ENCODE measurements at regions not wholly inside any gene's neighbourhood (a gene's known extent, or its start where the extent isn't known, plus 50 kb on each side); places are given as distances from the start of the nearest gene placed in this dataset.

- Histone ChIP-seq H3K4me1 (ENCODE audit: control insufficient read depth, insufficient read depth, low read length) (peaks cover 4% of the 10 kb centered on the region), H3K9ac (ENCODE audit: low read length) (no peak overlapping the region), H3K36me3 (ENCODE audit: control insufficient read depth, insufficient read depth, low read length, severe bottlenecking) (no peaks in the 10 kb centered on the region), H3K4me3 (ENCODE audit: low read length) (no peak overlapping the region), H3K27me3 (replicated peaks; ENCODE audit: control insufficient read depth, insufficient read depth, low read length) (no peaks in the 10 kb centered on the region), H3K9me3 (ENCODE audit: control insufficient read depth, low read length) (no peaks in the 10 kb centered on the region)
- DNase-seq (ENCODE audit: low read depth), result no peak
These were observed 1674.7 kb upstream of the SEL1L start for GRCh38 chr14:83208341-83208740.

GRCh38 chr14:83217492-83217891, 1683.8 kb upstream of the SEL1L start:
- Histone ChIP-seq H3K36me3 (ENCODE audit: control insufficient read depth, insufficient read depth, low read length, severe bottlenecking) (no peaks in the 10 kb centered on the region), H3K9ac (ENCODE audit: low read length) (no peak overlapping the region), H3K9me3 (ENCODE audit: control insufficient read depth, low read length) (no peaks in the 10 kb centered on the region), H3K4me1 (ENCODE audit: control insufficient read depth, insufficient read depth, low read length) (peaks cover 14% of the 10 kb centered on the region), H3K27me3 (replicated peaks; ENCODE audit: control insufficient read depth, insufficient read depth, low read length) (no peaks in the 10 kb centered on the region), H3K4me3 (ENCODE audit: low read length) (no peak overlapping the region)
- peak; percentile 95 for DNase-seq (ENCODE audit: low read depth)

DNA sequence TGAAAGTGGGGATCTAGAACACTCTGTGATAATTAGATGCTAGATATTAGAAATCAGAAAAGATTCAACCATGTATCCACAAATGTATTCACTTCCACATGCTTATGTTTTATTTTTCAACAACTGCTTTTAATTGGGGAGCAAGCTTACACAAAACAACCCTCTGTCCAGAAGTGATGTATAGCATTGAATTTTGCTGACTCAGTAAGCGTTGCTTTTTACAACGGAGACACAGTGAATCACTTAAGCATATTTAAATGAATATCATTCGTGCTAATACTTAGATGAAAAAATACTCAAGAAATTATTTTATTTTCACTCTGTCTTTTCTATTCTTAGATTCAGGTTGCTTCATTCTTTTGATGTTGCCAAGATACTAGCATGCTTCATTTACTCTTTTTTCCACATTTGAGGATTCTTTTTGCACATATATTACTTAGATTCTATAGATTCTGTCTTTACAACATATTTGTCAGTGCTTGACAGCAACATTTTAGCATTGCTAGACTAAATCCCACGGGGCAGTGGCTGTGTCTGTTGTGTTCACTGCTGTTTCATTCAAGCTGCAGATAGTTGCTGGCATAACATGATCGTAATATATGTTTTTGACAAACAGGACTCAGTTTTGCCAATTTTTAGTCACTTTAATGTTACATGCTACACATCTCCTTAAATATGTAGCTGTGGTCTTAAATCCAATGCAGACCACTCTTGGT, 1714.4 kb upstream of the SEL1L start:
- DNase-seq (ENCODE audit: low read depth), result no peak
- H3K36me3 ChIP-seq (ENCODE audit: control insufficient read depth, insufficient read depth, low read length, severe bottlenecking), result no peaks in the 10 kb centered on the region
- no peaks in the 10 kb centered on the region for H3K4me1 ChIP-seq (ENCODE audit: control insufficient read depth, insufficient read depth, low read length)
- no peak overlapping the region for H3K4me3 ChIP-seq (ENCODE audit: low read length)
- no peaks in the 10 kb centered on the region for H3K27me3 ChIP-seq (replicated peaks; ENCODE audit: control insufficient read depth, insufficient read depth, low read length)
- H3K9ac ChIP-seq (ENCODE audit: low read length), result no peak overlapping the region
- peaks cover 6% of the 10 kb centered on the region for H3K9me3 ChIP-seq (ENCODE audit: control insufficient read depth, low read length)

- no peaks in the 10 kb centered on the region for H3K27me3 ChIP-seq (replicated peaks; ENCODE audit: control insufficient read depth, insufficient read depth, low read length)
- no peak for DNase-seq (ENCODE audit: low read depth)
- peaks cover 9% of the 10 kb centered on the region for H3K4me1 ChIP-seq (ENCODE audit: control insufficient read depth, insufficient read depth, low read length)
- no peak overlapping the region for H3K4me3 ChIP-seq (ENCODE audit: low read length)
- H3K9ac ChIP-seq (ENCODE audit: low read length), result no peak overlapping the region
- H3K36me3 ChIP-seq (ENCODE audit: control insufficient read depth, insufficient read depth, low read length, severe bottlenecking), result no peaks in the 10 kb centered on the region
- H3K9me3 ChIP-seq (ENCODE audit: control insufficient read depth, low read length), result no peaks in the 10 kb centered on the region
These were observed 1717.7 kb upstream of the SEL1L start for GRCh38 chr14:83251402-83251801.

DNA sequence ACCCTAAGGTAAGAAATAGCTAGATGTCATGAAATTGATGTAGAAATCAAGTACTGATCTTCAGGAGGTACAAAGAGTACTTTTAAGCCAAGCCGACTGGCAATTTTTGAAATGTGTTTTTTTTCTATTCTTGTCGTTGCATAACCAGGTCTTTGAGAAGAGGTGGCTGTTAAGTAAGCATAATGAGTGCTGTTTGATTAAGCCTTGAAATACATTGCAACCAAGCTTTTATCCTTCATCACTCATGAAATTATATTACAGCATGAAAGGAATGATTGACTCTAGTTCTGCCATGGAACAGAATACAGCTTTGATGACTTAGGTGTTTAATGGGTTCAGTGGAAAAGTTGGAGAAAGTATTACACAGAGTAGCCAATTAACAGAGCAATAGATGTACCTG, 1720.2 kb upstream of the SEL1L start:
- Histone ChIP-seq H3K4me3 (ENCODE audit: low read length) (no peak overlapping the region), H3K27me3 (replicated peaks; ENCODE audit: control insufficient read depth, insufficient read depth, low read length) (no peaks in the 10 kb centered on the region), H3K4me1 (ENCODE audit: control insufficient read depth, insufficient read depth, low read length) (peaks cover 9% of the 10 kb centered on the region), H3K36me3 (ENCODE audit: control insufficient read depth, insufficient read depth, low read length, severe bottlenecking) (no peaks in the 10 kb centered on the region), H3K9me3 (ENCODE audit: control insufficient read depth, low read length) (no peaks in the 10 kb centered on the region), H3K9ac (ENCODE audit: low read length) (no peak overlapping the region)
- DNase-seq (ENCODE audit: low read depth), result no peak

DNA sequence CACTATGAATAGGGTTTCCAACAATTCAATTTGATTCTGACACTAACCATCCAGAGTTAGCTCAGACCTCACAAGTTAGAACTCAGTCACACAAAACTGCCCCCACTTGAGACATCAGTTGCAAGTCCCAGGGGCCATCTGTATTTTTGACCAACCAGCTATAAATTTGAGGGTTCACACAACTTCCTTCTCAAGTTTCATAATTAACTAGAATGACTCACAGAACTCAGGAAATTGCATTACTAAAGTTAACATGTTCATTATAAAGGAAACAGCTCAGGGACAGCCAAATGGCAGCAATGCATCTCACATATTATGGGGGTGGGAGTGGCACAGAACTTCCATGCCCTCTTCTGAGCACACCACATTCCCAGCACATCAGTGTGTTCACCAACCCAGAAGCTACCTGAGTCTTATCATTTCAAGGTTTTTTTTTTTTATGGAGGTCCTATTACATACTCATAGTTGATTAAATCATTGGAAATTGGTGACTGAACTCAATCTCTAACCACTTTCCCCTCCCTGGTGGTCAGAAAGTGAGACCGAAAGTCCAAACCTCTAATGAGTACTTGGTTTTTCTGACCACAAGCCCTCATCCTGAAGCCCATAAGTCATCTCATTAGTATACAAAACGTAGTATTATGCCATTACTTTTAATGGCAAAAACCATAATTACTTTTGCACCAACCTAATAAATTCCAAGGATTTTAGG, 1721.5 kb upstream of the SEL1L start:
- Histone ChIP-seq H3K4me3 (ENCODE audit: low read length) (no peak overlapping the region), H3K4me1 (ENCODE audit: control insufficient read depth, insufficient read depth, low read length) (peaks cover 9% of the 10 kb centered on the region), H3K36me3 (ENCODE audit: control insufficient read depth, insufficient read depth, low read length, severe bottlenecking) (no peaks in the 10 kb centered on the region), H3K9me3 (ENCODE audit: control insufficient read depth, low read length) (no peaks in the 10 kb centered on the region), H3K9ac (ENCODE audit: low read length) (no peak overlapping the region), H3K27me3 (replicated peaks; ENCODE audit: control insufficient read depth, insufficient read depth, low read length) (no peaks in the 10 kb centered on the region)
- DNase-seq (ENCODE audit: low read depth), result no peak

DNA sequence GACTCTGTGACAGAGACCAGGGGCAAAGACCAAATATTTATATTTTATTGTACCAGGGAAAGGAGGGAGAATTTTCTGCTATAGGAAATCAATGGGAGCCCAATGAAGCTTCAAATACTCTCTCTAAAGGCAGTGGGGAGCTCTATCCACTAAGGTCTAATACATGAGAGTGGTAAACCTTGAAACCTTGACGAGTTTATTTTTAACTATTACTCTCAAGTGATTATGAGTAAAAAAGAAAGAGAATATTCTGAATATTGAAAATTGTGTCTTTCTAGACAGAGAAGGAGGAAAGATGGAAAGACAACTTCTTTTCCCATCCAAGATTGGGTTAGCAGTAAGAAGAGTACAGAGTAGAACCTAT, 1722.1 kb upstream of the SEL1L start:
- Histone ChIP-seq H3K4me1 (ENCODE audit: control insufficient read depth, insufficient read depth, low read length) (peaks cover 9% of the 10 kb centered on the region), H3K27me3 (replicated peaks; ENCODE audit: control insufficient read depth, insufficient read depth, low read length) (no peaks in the 10 kb centered on the region), H3K36me3 (ENCODE audit: control insufficient read depth, insufficient read depth, low read length, severe bottlenecking) (no peaks in the 10 kb centered on the region), H3K4me3 (ENCODE audit: low read length) (no peak overlapping the region), H3K9ac (ENCODE audit: low read length) (no peak overlapping the region), H3K9me3 (ENCODE audit: control insufficient read depth, low read length) (no peaks in the 10 kb centered on the region)
- no peak for DNase-seq (ENCODE audit: low read depth)

- Histone ChIP-seq H3K36me3 (ENCODE audit: control insufficient read depth, insufficient read depth, low read length, severe bottlenecking) (no peaks in the 10 kb centered on the region), H3K4me3 (ENCODE audit: low read length) (no peak overlapping the region), H3K9me3 (ENCODE audit: control insufficient read depth, low read length) (no peaks in the 10 kb centered on the region), H3K27me3 (replicated peaks; ENCODE audit: control insufficient read depth, insufficient read depth, low read length) (no peaks in the 10 kb centered on the region), H3K4me1 (ENCODE audit: control insufficient read depth, insufficient read depth, low read length) (peaks cover 9% of the 10 kb centered on the region), H3K9ac (ENCODE audit: low read length) (no peak overlapping the region)
- DNase-seq (ENCODE audit: low read depth), result no peak
These were observed 1724.1 kb upstream of the SEL1L start for GRCh38 chr14:83257466-83258439.

- H3K9me3 ChIP-seq (ENCODE audit: control insufficient read depth, low read length), result no peaks in the 10 kb centered on the region
- no peaks in the 10 kb centered on the region for H3K4me1 ChIP-seq (ENCODE audit: control insufficient read depth, insufficient read depth, low read length)
- no peak overlapping the region for H3K9ac ChIP-seq (ENCODE audit: low read length)
- H3K36me3 ChIP-seq (ENCODE audit: control insufficient read depth, insufficient read depth, low read length, severe bottlenecking), result no peaks in the 10 kb centered on the region
- H3K27me3 ChIP-seq (replicated peaks; ENCODE audit: control insufficient read depth, insufficient read depth, low read length), result no peaks in the 10 kb centered on the region
- no peak for DNase-seq (ENCODE audit: low read depth)
- H3K4me3 ChIP-seq (ENCODE audit: low read length), result no peak overlapping the region
These were observed 1727.1 kb upstream of the SEL1L start for GRCh38 chr14:83260751-83261150.

DNA sequence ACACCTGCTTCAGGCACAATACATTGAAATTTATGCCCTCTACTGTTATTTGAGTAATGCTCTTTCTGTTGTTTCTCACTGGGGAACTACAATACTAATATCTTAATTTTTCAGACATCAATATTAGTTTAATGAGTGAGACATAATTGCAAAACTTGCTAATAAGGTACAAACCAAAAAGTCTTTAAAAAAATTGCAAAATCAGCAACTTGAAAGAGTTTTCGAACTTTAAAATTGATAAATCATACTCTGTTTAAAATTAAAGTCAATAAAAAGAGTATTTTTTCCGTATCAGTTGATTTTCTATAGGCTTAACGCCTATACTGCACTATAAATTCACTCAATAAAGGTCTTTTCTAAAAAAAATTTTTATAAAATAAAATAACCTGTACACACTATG, 1735.9 kb upstream of the SEL1L start:
- Histone ChIP-seq H3K36me3 (ENCODE audit: control insufficient read depth, insufficient read depth, low read length, severe bottlenecking) (no peaks in the 10 kb centered on the region), H3K9ac (ENCODE audit: low read length) (no peak overlapping the region), H3K27me3 (replicated peaks; ENCODE audit: control insufficient read depth, insufficient read depth, low read length) (no peaks in the 10 kb centered on the region), H3K9me3 (ENCODE audit: control insufficient read depth, low read length) (no peaks in the 10 kb centered on the region), H3K4me3 (ENCODE audit: low read length) (no peak overlapping the region), H3K4me1 (ENCODE audit: control insufficient read depth, insufficient read depth, low read length) (no peaks in the 10 kb centered on the region)
- DNase-seq (ENCODE audit: low read depth), result no peak

DNA sequence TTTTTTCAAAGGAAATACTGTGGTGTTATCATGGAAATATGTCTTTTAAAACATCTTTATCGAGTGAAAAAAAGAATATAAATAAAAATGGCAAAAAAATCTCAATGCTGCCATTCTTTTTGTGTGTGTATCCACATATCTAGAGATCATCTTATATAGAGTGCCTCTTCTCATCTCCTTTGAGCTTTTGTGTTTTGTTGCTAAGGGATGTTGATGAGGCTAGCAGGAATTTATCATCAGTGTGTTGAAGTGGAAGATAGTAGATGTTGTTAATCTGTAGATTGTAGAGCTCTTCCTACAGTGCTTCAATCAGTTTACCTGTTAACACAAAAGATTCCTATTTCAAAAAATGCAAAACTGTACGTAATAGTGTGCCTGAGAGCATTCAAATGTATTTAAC, 1738.0 kb upstream of the SEL1L start:
- no peaks in the 10 kb centered on the region for H3K4me1 ChIP-seq (ENCODE audit: control insufficient read depth, insufficient read depth, low read length)
- no peak overlapping the region for H3K9ac ChIP-seq (ENCODE audit: low read length)
- H3K36me3 ChIP-seq (ENCODE audit: control insufficient read depth, insufficient read depth, low read length, severe bottlenecking), result no peaks in the 10 kb centered on the region
- H3K4me3 ChIP-seq (ENCODE audit: low read length), result no peak overlapping the region
- no peaks in the 10 kb centered on the region for H3K27me3 ChIP-seq (replicated peaks; ENCODE audit: control insufficient read depth, insufficient read depth, low read length)
- no peak for DNase-seq (ENCODE audit: low read depth)
- H3K9me3 ChIP-seq (ENCODE audit: control insufficient read depth, low read length), result no peaks in the 10 kb centered on the region

Measured in adipocyte (in vitro differentiated cells).